NB4 (cell line): ENCODE measurements at regions not wholly inside any gene's neighbourhood (a gene's known extent, or its start where the extent isn't known, plus 50 kb on each side); places are given as distances from the start of the nearest gene placed in this dataset.

Experiments used
- DNase-seq: peaks from one replicate; pipeline ENCODE4 v3.0.0; 2010; ENCODE audit warnings: low read depth
- H3K4me3 ChIP-seq: one replicate; pipeline ENCODE4 v1.5.1; 2011; ENCODE audit warnings: mild to moderate bottlenecking, low read depth, low read length, moderate library complexity
- MYC ChIP-seq: IDR thresholded peaks from 2 replicates; pipeline ENCODE4 v1.6.1; 2011; ENCODE audit warnings: low read depth, low read length
- POLR2A ChIP-seq: IDR thresholded peaks from 2 replicates; pipeline ENCODE4 v1.6.1; 2011; ENCODE audit warnings: mild to moderate bottlenecking; ENCODE audit not compliant: insufficient read length; ENCODE audit errors: extremely low read depth
- TF ChIP-seq, protein P1 (sequence below): IDR thresholded peaks from 2 replicates; pipeline ENCODE4 v1.6.1; 2011; ENCODE audit warnings: low read depth, low read length
- TF ChIP-seq, protein P2 (sequence below): IDR thresholded peaks from one replicate; pipeline ENCODE4 v1.5.1; 2012; ENCODE audit warnings: low read depth, low read length

DNA sequence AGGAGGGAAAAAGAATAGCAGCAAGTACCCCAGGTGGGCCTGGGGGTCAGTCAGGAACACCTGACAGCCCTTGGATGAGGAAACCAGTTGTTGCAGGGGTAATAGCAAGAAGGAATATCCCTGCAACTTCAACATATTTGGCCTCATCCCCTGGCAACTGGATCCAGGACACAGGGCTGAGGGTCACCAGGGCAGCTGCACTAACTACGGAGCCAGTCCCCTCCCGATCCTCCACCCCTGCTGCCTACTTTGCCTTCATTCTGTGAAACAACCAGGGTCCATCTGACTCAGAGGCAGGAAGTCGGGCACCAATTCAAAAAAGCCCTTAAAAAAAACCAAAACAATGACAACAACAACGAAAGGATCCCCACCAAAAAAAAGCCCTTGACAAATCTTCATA is 52.9 kb downstream of the FRMPD3 start:
- TF ChIP-seq, protein P1, sequence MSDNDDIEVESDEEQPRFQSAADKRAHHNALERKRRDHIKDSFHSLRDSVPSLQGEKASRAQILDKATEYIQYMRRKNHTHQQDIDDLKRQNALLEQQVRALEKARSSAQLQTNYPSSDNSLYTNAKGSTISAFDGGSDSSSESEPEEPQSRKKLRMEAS, result no peak
- TF ChIP-seq, protein P2, sequence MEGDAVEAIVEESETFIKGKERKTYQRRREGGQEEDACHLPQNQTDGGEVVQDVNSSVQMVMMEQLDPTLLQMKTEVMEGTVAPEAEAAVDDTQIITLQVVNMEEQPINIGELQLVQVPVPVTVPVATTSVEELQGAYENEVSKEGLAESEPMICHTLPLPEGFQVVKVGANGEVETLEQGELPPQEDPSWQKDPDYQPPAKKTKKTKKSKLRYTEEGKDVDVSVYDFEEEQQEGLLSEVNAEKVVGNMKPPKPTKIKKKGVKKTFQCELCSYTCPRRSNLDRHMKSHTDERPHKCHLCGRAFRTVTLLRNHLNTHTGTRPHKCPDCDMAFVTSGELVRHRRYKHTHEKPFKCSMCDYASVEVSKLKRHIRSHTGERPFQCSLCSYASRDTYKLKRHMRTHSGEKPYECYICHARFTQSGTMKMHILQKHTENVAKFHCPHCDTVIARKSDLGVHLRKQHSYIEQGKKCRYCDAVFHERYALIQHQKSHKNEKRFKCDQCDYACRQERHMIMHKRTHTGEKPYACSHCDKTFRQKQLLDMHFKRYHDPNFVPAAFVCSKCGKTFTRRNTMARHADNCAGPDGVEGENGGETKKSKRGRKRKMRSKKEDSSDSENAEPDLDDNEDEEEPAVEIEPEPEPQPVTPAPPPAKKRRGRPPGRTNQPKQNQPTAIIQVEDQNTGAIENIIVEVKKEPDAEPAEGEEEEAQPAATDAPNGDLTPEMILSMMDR, result no peak
- TF ChIP-seq POLR2A (no peak), MYC (no peak)
- DNase-seq, result no peak
- H3K4me3 ChIP-seq, result no peak overlapping the region

DNA sequence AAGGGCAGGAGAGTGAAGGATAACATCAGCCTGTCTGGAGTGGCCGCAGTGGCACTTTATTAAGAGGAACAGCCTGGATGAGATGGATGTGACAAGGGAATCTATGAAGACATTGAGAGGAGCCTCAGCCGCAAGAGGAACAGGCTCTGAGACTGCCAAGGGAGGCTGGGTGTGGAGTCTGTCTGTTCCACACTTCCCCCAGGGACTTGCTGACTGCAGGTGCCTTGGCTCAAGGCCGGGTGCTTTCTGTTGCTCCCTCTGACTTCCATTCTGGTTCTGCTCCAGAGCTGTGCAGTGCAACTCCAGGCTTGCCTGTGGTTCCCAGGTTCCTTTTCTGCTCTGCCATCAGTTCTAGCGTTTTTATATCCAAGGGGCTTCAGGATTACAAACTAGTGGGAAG is 54.6 kb downstream of the FRMPD3 start:
- H3K4me3 ChIP-seq, result no peak overlapping the region
- no peak for DNase-seq
- no peak for TF ChIP-seq POLR2A
- TF ChIP-seq, protein P2, result no peak
- TF ChIP-seq, protein P1, result no peak
- no peak for TF ChIP-seq MYC

DNA sequence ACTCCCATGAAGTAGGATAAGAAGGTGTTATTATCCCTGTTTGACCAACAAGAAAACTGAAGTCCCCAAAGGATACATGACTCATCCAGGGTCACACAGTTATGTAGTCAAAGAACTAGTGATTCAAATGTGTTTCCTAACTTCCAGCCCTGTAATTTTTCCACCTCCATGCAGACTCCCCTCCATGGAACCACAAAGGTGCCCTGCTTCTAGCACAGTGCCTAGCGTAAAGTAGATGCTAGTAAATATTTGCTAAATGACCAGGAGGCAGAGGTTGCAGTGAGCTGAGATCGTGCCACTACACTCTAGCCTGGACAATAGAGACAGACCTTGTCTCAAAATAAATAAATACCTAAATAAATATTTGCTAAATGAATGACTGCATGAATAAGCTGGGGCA is 55.8 kb downstream of the FRMPD3 start:
- no peak for DNase-seq
- TF ChIP-seq MYC (no peak), POLR2A (no peak)
- TF ChIP-seq, protein P2, result no peak
- TF ChIP-seq, protein P1, result no peak
- H3K4me3 ChIP-seq, result no peak overlapping the region

DNA sequence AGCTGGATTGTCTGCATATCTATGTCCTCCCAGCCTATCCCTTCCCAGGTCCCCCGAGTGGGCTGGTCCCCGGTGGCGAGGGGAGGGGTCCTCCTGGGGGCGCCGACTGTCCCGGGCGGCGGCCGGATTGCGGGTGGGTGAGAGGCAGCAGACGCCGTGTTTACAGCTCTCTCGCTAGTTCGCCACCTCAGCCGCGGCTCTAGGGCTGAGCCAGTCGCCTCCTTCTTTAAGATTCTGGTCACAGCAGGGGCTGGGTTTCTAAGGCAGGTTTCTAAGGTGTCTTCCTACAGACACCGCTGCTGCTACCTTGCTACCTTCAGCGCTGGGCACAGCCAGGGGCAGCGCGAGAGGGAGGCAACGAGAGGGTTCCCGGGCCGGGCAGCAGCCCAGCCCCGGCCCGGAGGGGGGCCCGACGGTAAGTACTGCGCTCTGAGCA is 57.2 kb downstream of the FRMPD3 start:
- DNase-seq, result no peak
- TF ChIP-seq, protein P2, result no peak
- H3K4me3 ChIP-seq, result no peak overlapping the region

DNA sequence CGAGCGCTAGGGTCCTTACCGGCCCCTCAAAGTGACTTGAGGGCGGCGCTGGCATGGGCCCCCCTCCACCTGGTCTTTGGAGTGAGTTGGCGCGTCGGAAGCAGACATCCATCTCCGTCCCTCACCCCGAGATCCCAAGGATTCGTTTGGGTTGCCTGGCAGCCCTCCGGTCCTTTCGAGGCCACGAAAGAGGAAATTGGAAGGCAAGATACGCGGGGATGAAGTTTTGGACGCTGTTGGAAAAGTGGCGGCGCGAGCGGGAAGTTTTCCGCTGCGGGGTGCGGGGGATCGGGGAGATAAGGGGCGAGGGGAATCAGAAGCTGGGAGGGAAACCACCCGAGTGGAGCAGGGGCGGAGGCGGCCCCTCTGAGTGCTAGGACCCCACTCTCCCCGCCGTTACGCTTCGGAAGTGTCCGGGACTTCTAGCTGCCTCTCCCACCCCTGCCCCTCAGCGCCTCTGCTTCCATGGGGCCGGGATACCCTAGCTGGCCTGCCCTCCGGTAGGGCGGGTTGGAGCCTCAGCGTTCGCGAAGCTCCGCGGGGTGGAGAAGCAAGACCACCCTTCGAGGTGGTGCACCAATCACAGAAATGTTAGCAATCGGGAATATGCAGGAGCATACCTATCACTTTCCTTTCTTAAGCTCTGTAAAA is 57.8 kb downstream of the FRMPD3 start:
- no peak overlapping the region for H3K4me3 ChIP-seq
- TF ChIP-seq, protein P1, result no peak
- TF ChIP-seq, protein P2, result no peak
- no peak for TF ChIP-seq POLR2A
- no peak for TF ChIP-seq MYC
- no peak for DNase-seq

DNA sequence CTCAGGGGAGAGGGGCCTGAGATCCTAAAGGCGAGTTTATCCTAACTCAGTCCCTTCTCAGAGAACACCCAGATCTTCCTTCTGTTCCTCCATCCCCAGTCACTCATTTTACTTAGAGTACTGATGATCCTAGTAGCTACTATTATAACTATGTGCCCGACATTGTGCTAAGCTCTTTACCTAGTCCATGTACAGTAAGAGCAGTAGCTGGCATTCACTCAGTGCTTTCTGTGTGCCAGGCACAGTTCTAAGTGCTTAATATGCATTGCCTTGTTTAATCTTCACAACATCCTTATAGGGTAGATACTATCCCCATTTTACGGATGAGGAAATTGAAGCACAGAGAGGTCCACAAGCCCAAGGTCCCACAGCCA is 58.3 kb downstream of the FRMPD3 start:
- no peak overlapping the region for H3K4me3 ChIP-seq
- TF ChIP-seq POLR2A (no peak), MYC (no peak)
- TF ChIP-seq, protein P2, result no peak
- TF ChIP-seq, protein P1, result no peak
- DNase-seq, result no peak
